Esophagus muscularis mucosa (tissue), 4 donors: ENCODE measurements at regions not wholly inside any gene's neighbourhood (a gene's known extent, or its start where the extent isn't known, plus 50 kb on each side); places are given as distances from the start of the nearest gene placed in this dataset.

Experiments used
- DNase-seq: peaks from one replicate; pipeline ENCODE4 v3.0.0-alpha.2; 2017; ENCODE audit errors: extremely low spot score
- H3K27ac ChIP-seq, 4 donors: fragments of 200-600 bp; sonication (generic); replicated peaks in 1 of 4; 1 replicate in 3 of 4; 2 replicates in 1 of 4; pipeline ENCODE4 v1.5.1; 2016 to 2019; ENCODE audit warnings: mild to moderate bottlenecking in 1 of 4
- H3K27me3 ChIP-seq, 4 donors: fragments of 200-600 bp; sonication (generic); one replicate each; pipeline versions ENCODE4 v1.5.1 to v1.6.0; 2016 to 2019
- H3K36me3 ChIP-seq, 4 donors: fragments of 200-600 bp; sonication (generic); one replicate each; pipeline ENCODE4 v1.5.1; 2016 to 2019
- H3K4me1 ChIP-seq, 4 donors: fragments of 200-600 bp; sonication (generic); one replicate each; pipeline ENCODE4 v1.5.1; 2016 to 2019
- H3K4me3 ChIP-seq, 4 donors: fragments of 200-600 bp; sonication (generic); 1 replicate in 2 of 4; 2 replicates in 2 of 4; pipeline ENCODE4 v1.5.1; 2016 to 2019; ENCODE audit warnings: mild to moderate bottlenecking in 4 of 4, moderate library complexity in 1 of 4
- H3K9me3 ChIP-seq, 4 donors: fragments of 200-600 bp; sonication (generic); 1 replicate in 3 of 4; 2 replicates in 1 of 4; pipeline ENCODE4 v1.5.1; 2016 to 2019
- CTCF ChIP-seq, 3 experiments: fragments of 200-600 bp in 2 of 3; fragments of 450-650 bp in 1 of 3; sonication (generic) in 2 of 3; IDR thresholded peaks; one replicate each; pipeline ENCODE4 v1.5.1; 2017 to 2019; ENCODE audit warnings: antibody characterized with exemption in 3 of 3, mild to moderate bottlenecking in 2 of 3, moderate library complexity in 1 of 3
- EP300 ChIP-seq: sonication (generic); formaldehyde crosslinking; IDR thresholded peaks from one replicate; pipeline ENCODE4 v1.6.1; 2017; ENCODE audit warnings: antibody characterized with exemption
- POLR2A ChIP-seq: fragments of 450-650 bp; IDR thresholded peaks from one replicate; pipeline ENCODE4 v1.6.1; 2017; ENCODE audit warnings: antibody characterized with exemption, moderate library complexity, mild to moderate bottlenecking, low read depth
- POLR2AphosphoS5 ChIP-seq, 2 donors: sonication (generic); formaldehyde crosslinking; IDR thresholded peaks; one replicate each; pipeline ENCODE4 v1.6.1; 2017; ENCODE audit warnings: antibody characterized with exemption in 2 of 2
- WGBS: methylation state at CpG from one replicate; pipeline ENCODE4 v1.1.5; 2018; 5-methylcytosine and 5-hydroxymethylcytosine counted together
- intact Hi-C: fragments of 100-400 bp; cut with DNase I; formaldehyde crosslinking; loops from one replicate; pipeline ENCODE4 v1.15.1; 2023

DNA sequence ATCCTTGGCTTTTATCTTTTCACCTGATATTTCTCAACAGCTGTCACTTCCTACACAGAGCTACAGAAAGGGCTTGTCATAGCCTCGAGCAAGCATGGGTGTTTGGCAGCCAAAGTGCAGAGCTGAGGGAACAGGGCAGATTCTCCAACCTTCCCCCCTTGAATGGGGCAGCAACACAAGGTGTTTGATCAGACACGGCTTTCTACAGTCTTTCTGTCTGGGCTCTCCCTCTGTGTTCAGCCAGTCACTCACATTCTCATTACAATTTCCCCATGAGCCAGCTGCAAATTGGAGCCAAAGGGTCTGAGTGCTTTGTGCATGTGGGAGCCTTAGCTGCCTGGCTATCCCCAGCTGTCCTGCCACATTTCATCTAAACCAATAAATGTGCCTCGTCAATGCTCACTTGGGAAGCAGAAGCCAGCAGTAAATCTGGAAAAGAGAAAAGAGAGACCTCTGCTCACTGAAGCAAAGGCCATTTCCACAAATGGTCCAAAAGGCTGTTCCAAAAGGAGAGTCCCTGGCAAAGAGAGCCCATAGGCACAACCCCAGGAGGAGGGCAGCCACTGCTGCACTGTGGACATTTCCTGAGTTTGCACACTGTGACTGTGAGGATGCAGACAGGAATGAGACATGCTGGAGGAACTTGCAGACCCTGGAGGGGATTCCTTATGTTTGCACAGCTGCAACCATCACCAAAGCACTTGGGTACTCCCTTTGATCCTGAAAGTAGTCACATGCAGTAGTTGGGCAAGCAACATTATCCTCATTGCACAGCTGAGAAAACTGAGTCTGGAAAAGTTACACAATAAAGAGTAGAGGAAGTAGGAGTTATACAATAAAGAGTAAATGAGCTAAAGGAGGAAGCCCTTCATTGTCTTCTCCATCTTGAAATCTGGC, 186.8 kb downstream of the FAM181B start:
- Histone ChIP-seq H3K9me3 (no peaks in the 10 kb centered on the region), H3K36me3 (no peaks in the 10 kb centered on the region), H3K4me1 (peaks cover 0 to 10% (median 8%) of the 10 kb centered on the region in 4 donors), H3K27me3 (no peaks in the 10 kb centered on the region), H3K27ac (no peak overlapping the region), H3K4me3 (no peak overlapping the region)
- DNase-seq = no peak
- intact Hi-C loops = no loop called here
- TF ChIP-seq POLR2A = no peak
- 29% methylated on average over 3 of the region's 3 CpGs for WGBS

- intact Hi-C loops = no loop called here
- no peak for DNase-seq
- TF ChIP-seq POLR2AphosphoS5 (IDR thresholded peaks at IDR 0.05) (no peak), CTCF (IDR thresholded peaks at IDR 0.05) (no peak), EP300 (no peak), POLR2A (no peak)
- Histone ChIP-seq H3K4me1 (peaks cover 0 to 10% (median 8%) of the 10 kb centered on the region in 4 donors), H3K36me3 (no peaks in the 10 kb centered on the region), H3K4me3 (no peak overlapping the region), H3K9me3 (no peaks in the 10 kb centered on the region), H3K27ac (no peak overlapping the region), H3K27me3 (no peaks in the 10 kb centered on the region)
Measured at GRCh38 chr11:82539669-82540068, 194.0 kb downstream of the FAM181B start.

GRCh38 chr11:82536706-82537105, 197.0 kb downstream of the FAM181B start:
- TF ChIP-seq CTCF (IDR thresholded peaks at IDR 0.05) = no peak
- no peak for TF ChIP-seq POLR2A
- TF ChIP-seq POLR2AphosphoS5 (IDR thresholded peaks at IDR 0.05) = no peak
- TF ChIP-seq EP300 = no peak
- Histone ChIP-seq H3K36me3 (no peaks in the 10 kb centered on the region), H3K27me3 (no peaks in the 10 kb centered on the region), H3K4me1 (no peaks in the 10 kb centered on the region), H3K9me3 (no peaks in the 10 kb centered on the region), H3K4me3 (no peak overlapping the region), H3K27ac (no peak overlapping the region)
- DNase-seq = no peak
- intact Hi-C loops = no loop called here
- WGBS = 61% methylated on average over 3 of the region's 3 CpGs

- DNase-seq = no peak
- Histone ChIP-seq H3K4me1 (peaks cover 0 to 5% (median 0%) of the 10 kb centered on the region in 4 donors), H3K36me3 (no peaks in the 10 kb centered on the region), H3K9me3 (no peaks in the 10 kb centered on the region), H3K27me3 (no peaks in the 10 kb centered on the region), H3K27ac (no peak overlapping the region), H3K4me3 (no peak overlapping the region)
- WGBS = 87% methylated on average over 7 of the region's 7 CpGs
- TF ChIP-seq POLR2AphosphoS5 (IDR thresholded peaks at IDR 0.05) (no peak), CTCF (IDR thresholded peaks at IDR 0.05) (peak in 1 of 3 experiments; percentile 12)
- intact Hi-C loops = no loop called here
Measured at GRCh38 chr11:82533628-82534327, 199.9 kb downstream of the FAM181B start.

DNA sequence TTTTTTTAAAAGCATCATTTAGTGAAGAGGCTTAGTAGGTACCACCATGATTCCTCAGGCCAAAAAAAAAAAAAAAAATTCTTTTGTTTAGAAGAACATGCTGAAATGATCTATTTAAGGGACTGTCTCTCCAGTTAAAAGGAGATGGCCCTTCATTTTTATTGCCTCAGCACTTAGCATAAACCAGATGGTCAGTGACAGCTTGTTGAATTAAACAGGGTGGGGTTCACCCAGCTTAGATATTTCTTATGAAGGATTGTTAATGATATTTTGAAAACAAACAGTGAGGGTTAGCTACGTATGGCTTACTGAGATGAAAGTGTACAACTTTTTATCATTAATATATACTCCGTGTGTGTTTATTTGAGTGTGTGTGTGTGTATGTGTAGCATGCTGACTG, 203.7 kb downstream of the FAM181B start:
- no peaks in the 10 kb centered on the region for H3K36me3 ChIP-seq
- H3K4me3 ChIP-seq = no peak overlapping the region
- WGBS = 45% methylated on average over 2 of the region's 2 CpGs
- H3K27me3 ChIP-seq = no peaks in the 10 kb centered on the region
- H3K4me1 ChIP-seq = peaks cover 0 to 5% (median 0%) of the 10 kb centered on the region in 4 donors
- H3K9me3 ChIP-seq = no peaks in the 10 kb centered on the region
- TF ChIP-seq POLR2AphosphoS5 (IDR thresholded peaks at IDR 0.05) = no peak
- no peak for TF ChIP-seq EP300
- no peak for TF ChIP-seq CTCF (IDR thresholded peaks at IDR 0.05)
- TF ChIP-seq POLR2A = no peak
- DNase-seq = no peak
- H3K27ac ChIP-seq = no peak overlapping the region
- intact Hi-C loops = no loop called here
